GM23338 (cell line): ENCODE measurements at regions not wholly inside any gene's neighbourhood (a gene's known extent, or its start where the extent isn't known, plus 50 kb on each side); places are given as distances from the start of the nearest gene placed in this dataset.

Experiments
- CREB1 ChIP-seq: fragments of 250-450 bp; sonication (Bioruptor Pico); IDR thresholded peaks from 2 replicates; pipeline ENCODE4 v1.5.0; 2020; ENCODE audit warnings: low read depth, mild to moderate bottlenecking, moderate library complexity
- EZH2 ChIP-seq: fragments of 200-600 bp; sonication (generic); IDR thresholded peaks from one replicate; pipeline ENCODE4 v1.8.0; 2017; ENCODE audit warnings: antibody characterized with exemption, mild to moderate bottlenecking, low read depth; ENCODE audit not compliant: unreplicated experiment
- EZH2phosphoT487 ChIP-seq: fragments of 200-600 bp; sonication (generic); IDR thresholded peaks from one replicate; pipeline ENCODE4 v1.8.1; 2018; ENCODE audit warnings: antibody characterized with exemption; ENCODE audit not compliant: unreplicated experiment
- NANOG ChIP-seq: IDR thresholded peaks from 2 replicates; pipeline ENCODE4 v1.6.1; 2016; ENCODE audit warnings: antibody characterized with exemption, borderline replicate concordance
- POLR2AphosphoS5 ChIP-seq: IDR thresholded peaks from 2 replicates; pipeline ENCODE4 v1.6.1; 2016; ENCODE audit warnings: antibody characterized with exemption, low read depth
- REST ChIP-seq: IDR thresholded peaks from one replicate; pipeline ENCODE4 v1.6.1; 2018; ENCODE audit warnings: antibody characterized with exemption; ENCODE audit not compliant: unreplicated experiment
- ZNF114 ChIP-seq: fragments of 250-450 bp; sonication (Bioruptor Pico); IDR thresholded peaks from 2 replicates; pipeline ENCODE4 v1.5.0; 2020; ENCODE audit warnings: mild to moderate bottlenecking, moderate library complexity
- ZNF331 ChIP-seq: fragments of 250-450 bp; sonication (Bioruptor Pico); IDR thresholded peaks from 2 replicates; pipeline ENCODE4 v1.5.0; 2020; ENCODE audit warnings: low read depth, mild to moderate bottlenecking, moderate library complexity
- TF ChIP-seq, protein P1 (sequence below), 2 experiments: fragments of 200-600 bp in 1 of 2; sonication (generic) in 1 of 2; conservative IDR thresholded peaks; 2 replicates each; pipeline versions ENCODE4 v1.5.1 to v1.6.1; 2016 to 2017; ENCODE audit warnings: antibody characterized with exemption in 2 of 2, low read depth in 2 of 2, mild to moderate bottlenecking in 2 of 2, moderate library complexity in 1 of 2
- TF ChIP-seq, protein P2 (sequence below): fragments of 250-450 bp; sonication (Bioruptor Pico); IDR thresholded peaks from 2 replicates; pipeline ENCODE4 v1.5.0; 2020; ENCODE audit warnings: mild to moderate bottlenecking, moderate library complexity

DNA sequence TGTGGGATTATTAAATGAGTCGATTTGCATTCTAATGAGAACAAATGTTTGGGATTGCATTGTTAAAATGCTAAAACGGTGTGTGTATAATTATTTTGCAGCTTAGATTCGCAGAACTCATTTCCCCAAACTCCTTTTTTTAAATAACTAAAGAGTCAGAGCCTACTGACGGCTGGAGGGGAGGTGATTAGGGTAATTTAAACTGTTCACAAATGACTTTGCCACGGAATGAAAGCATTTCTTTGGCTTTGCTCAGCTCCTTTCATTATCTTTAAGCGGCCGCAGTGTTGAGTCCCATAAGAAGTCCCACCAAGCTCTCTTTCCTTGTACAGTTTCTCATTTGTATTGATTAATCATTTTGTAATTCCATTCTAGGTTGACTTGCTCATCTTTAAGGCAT is 1632.8 kb downstream of the MAT2B start:
- TF ChIP-seq EZH2, result no peak
- TF ChIP-seq, protein P1, sequence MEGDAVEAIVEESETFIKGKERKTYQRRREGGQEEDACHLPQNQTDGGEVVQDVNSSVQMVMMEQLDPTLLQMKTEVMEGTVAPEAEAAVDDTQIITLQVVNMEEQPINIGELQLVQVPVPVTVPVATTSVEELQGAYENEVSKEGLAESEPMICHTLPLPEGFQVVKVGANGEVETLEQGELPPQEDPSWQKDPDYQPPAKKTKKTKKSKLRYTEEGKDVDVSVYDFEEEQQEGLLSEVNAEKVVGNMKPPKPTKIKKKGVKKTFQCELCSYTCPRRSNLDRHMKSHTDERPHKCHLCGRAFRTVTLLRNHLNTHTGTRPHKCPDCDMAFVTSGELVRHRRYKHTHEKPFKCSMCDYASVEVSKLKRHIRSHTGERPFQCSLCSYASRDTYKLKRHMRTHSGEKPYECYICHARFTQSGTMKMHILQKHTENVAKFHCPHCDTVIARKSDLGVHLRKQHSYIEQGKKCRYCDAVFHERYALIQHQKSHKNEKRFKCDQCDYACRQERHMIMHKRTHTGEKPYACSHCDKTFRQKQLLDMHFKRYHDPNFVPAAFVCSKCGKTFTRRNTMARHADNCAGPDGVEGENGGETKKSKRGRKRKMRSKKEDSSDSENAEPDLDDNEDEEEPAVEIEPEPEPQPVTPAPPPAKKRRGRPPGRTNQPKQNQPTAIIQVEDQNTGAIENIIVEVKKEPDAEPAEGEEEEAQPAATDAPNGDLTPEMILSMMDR (conservative IDR thresholded peaks at IDR 0.05; ENCODE audit: low read depth in 2 of 2), result no peak
- TF ChIP-seq CREB1 (CRISPR knock-in tag), result no peak
- TF ChIP-seq POLR2AphosphoS5, result no peak
- TF ChIP-seq, protein P2, sequence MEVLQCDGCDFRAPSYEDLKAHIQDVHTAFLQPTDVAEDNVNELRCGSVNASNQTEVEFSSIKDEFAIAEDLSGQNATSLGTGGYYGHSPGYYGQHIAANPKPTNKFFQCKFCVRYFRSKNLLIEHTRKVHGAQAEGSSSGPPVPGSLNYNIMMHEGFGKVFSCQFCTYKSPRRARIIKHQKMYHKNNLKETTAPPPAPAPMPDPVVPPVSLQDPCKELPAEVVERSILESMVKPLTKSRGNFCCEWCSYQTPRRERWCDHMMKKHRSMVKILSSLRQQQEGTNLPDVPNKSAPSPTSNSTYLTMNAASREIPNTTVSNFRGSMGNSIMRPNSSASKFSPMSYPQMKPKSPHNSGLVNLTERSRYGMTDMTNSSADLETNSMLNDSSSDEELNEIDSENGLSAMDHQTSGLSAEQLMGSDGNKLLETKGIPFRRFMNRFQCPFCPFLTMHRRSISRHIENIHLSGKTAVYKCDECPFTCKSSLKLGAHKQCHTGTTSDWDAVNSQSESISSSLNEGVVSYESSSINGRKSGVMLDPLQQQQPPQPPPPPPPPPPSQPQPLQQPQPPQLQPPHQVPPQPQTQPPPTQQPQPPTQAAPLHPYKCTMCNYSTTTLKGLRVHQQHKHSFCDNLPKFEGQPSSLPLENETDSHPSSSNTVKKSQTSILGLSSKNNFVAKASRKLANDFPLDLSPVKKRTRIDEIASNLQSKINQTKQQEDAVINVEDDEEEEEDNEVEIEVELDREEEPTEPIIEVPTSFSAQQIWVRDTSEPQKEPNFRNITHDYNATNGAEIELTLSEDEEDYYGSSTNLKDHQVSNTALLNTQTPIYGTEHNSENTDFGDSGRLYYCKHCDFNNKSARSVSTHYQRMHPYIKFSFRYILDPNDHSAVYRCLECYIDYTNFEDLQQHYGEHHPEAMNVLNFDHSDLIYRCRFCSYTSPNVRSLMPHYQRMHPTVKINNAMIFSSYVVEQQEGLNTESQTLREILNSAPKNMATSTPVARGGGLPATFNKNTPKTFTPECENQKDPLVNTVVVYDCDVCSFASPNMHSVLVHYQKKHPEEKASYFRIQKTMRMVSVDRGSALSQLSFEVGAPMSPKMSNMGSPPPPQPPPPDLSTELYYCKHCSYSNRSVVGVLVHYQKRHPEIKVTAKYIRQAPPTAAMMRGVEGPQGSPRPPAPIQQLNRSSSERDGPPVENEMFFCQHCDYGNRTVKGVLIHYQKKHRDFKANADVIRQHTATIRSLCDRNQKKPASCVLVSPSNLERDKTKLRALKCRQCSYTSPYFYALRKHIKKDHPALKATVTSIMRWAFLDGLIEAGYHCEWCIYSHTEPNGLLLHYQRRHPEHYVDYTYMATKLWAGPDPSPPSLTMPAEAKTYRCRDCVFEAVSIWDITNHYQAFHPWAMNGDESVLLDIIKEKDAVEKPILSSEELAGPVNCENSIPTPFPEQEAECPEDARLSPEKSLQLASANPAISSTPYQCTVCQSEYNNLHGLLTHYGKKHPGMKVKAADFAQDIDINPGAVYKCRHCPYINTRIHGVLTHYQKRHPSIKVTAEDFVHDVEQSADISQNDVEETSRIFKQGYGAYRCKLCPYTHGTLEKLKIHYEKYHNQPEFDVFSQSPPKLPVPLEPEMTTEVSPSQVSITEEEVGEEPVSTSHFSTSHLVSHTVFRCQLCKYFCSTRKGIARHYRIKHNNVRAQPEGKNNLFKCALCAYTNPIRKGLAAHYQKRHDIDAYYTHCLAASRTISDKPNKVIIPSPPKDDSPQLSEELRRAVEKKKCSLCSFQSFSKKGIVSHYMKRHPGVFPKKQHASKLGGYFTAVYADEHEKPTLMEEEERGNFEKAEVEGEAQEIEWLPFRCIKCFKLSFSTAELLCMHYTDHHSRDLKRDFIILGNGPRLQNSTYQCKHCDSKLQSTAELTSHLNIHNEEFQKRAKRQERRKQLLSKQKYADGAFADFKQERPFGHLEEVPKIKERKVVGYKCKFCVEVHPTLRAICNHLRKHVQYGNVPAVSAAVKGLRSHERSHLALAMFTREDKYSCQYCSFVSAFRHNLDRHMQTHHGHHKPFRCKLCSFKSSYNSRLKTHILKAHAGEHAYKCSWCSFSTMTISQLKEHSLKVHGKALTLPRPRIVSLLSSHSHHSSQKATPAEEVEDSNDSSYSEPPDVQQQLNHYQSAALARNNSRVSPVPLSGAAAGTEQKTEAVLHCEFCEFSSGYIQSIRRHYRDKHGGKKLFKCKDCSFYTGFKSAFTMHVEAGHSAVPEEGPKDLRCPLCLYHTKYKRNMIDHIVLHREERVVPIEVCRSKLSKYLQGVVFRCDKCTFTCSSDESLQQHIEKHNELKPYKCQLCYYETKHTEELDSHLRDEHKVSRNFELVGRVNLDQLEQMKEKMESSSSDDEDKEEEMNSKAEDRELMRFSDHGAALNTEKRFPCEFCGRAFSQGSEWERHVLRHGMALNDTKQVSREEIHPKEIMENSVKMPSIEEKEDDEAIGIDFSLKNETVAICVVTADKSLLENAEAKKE (CRISPR knock-in tag), result no peak
- TF ChIP-seq REST, result no peak
- TF ChIP-seq ZNF331 (CRISPR knock-in tag), result no peak
- no peak for TF ChIP-seq EZH2phosphoT487
- TF ChIP-seq ZNF114, result no peak
- TF ChIP-seq NANOG, result no peak
